HG02938 (cell line): ENCODE measurements at regions not wholly inside any gene's neighbourhood (a gene's known extent, or its start where the extent isn't known, plus 50 kb on each side); places are given as distances from the start of the nearest gene placed in this dataset.
"Not testable (repeated sequence)": the region's sequence is repeated elsewhere in the genome, so short reads cannot be mapped to it uniquely, and the experiment has no call there.

Experiments used
- ATAC-seq: cut with Tn5 transposase; IDR thresholded peaks from one replicate; pipeline ENCODE4 v1.9.1; 2021; ENCODE audit warnings: mild to moderate bottlenecking, moderate library complexity; ENCODE audit not compliant: unreplicated experiment

DNA sequence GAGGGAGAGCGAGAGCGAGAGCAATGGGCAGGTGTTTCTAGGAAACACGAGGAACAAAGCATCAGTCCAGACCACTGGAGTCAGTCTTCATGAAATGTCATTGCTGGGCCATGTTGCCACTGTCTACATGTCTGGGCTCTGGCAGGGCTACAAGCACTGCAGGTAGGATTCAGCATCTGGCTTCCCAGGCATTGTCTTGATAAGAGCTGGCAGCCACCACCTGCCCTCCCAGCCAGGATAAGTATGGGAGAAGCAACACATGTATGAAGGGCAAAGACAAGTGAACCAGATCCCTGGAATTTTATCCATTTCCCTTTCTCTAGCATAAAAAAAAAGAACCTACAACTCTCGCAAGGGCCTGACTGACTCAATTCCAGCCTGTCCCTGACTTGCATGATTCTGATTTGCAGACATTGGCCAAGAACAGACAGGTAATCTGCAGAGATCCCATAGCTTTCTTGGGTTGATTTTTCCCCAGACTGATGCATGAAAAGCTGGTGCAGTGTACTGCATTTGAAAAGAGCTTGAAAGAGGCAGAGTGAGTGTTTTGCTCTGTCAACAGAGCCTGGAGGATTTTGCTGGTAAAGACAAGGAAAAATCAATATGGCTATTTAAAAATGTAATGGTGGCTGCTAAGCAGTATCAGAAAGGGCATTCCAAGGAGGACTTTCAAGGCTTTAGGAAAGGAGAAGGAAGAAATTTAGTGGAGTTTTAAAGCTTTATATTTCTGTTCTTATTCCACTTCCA is 157.2 kb upstream of the MYRIP start:
- ATAC-seq: no peak

DNA sequence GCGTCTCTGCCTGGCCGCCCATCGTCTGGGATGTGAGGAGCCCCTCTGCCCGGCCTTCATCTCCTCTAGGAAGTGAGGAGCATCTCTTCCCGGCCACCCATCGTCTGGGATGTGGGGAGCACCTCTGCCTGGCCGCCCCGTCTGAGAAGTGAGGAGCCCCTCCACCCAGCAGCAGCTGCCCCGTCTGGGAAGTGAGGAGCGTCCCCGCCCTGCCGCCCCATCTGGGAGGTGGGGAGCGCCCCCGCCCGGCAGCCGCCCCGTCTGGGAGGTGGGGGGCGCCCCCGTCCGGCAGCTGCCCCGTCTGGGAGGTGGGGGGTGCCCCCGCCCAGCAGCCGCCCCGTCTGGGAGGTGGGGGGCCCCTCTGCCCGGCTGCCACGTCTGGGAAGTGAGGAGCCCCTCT is 153.7 kb upstream of the MYRIP start:
- not testable (repeated sequence) for ATAC-seq

DNA sequence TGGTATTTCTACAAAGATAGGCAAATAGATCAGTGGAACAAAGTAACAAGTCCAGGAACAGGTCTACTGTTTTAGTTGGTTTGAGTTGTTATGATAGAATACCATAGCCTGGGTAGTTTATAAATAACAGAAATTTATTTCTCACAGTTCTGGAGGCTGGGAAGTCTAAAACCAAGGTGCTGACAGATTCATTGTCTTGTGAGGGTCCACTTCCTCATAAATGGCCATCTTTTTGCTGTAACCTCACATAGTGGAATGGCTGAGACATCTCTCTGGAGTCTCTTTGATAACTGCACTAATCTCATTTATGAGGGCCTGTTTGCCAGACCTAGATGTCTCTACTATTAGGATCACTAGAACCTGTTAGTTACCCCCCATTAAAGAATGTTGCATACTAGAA is 152.3 kb upstream of the MYRIP start:
- no peak for ATAC-seq

DNA sequence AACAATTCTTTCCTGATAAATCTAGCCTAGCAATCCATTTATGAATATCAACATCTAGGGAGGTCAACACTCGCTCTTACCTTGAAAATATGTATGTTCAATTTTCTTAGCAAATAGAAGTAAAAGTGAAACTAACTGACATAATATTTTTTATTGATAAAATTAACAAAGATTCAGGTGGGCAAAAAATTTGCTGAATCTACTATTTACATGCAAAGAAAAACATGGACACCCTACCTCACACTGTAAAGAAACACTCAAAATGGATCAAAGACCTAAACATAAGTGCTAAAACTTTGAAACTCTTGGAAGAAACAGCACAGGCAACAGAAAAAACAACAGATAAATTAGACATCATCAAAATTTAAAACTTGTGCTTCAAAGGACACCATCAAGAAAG is 151.6 kb upstream of the MYRIP start:
- ATAC-seq: no peak

DNA sequence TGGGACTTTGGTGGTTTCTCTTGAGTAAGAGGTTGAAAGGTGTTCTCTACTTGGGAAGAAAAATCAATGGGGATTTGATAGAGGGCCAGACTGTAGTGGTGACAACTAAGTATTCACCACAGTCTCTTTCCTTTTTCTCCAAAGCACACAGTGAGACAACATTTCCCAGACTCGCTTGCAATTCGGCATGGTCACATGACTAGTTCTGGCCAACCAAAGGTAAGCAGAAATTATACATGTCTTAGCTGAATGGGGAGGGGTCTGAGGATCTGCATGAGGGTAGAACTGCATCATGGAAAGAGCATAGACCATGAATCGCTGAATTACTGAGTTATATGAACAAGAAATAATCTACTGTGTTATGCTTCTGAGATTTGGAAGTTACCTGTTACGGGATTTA is 144.5 kb upstream of the MYRIP start:
- ATAC-seq: no peak

DNA sequence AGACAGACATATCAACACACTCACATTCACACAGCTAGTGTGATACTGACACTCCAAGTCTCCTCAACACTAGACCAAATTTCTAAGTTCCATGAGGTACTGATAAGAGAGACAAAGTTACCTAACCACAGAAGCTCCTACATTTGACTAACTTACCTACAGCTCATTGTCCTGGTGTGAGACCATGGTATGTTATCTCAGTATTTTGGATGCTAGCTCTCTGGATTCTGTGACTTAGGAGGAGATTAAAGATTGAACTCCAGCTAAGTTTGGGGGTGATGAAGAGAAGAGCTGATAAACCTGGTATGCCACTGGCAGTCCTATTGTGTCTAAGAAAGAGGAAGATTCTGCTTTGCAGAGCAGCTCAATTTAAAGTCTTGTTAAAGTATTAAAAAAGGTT is 144.0 kb upstream of the MYRIP start:
- ATAC-seq: no peak

DNA sequence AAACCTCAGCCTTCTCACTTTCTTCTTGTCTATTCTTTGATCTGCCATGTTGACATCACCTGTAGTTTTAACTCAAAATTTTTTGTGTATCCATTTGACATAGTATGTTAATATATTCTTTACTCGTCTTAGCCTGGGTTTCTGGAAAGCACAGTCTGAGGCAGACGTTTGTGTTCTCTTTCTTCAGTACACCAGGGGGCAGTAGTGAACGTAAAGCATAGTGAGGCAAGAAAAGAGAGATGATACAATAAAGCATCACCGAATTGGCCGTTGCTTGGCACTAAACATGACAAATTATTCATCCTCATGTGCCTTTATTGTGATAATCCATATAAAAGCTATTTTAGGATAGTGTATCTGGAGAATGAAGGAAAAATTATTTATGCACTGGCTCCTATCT is 141.0 kb upstream of the MYRIP start:
- ATAC-seq: no peak

DNA sequence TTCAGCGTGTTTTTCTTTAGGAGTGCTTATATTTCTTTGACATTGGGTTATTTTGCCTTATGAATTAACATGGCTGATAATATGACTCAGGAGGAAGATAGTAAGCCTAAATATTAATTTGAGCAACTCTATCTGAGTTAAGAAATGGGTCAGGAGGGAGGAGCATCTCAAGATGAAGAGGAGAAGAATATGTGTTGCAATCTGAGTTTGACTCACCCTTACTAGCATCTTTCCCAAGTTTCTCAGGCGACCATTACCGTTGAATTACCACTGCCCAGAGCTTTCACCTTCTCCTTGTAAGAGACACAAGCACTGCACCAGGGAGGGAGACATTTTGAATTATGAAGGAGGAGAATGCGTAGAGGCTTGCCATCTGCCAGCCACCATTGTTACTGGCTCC is 138.3 kb upstream of the MYRIP start:
- no peak for ATAC-seq

DNA sequence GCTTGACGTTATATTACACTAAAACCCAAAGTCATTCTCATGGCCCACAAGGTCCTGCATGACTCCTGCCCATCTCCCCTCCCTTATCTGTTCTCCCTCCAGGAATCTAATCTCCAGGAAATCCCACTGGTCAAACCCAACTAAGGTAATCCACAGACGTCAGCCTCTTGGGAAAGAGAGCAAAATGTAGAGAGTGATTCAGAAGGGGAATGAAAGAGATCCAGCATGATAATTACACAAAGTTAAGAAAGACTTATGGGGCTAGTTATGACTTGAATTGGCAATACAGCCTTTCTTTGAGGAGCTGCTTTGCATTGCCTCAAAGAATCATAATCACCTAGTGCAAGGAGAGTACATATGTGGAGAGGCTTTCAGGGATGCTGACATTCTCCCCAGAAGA is 137.8 kb upstream of the MYRIP start:
- no peak for ATAC-seq

DNA sequence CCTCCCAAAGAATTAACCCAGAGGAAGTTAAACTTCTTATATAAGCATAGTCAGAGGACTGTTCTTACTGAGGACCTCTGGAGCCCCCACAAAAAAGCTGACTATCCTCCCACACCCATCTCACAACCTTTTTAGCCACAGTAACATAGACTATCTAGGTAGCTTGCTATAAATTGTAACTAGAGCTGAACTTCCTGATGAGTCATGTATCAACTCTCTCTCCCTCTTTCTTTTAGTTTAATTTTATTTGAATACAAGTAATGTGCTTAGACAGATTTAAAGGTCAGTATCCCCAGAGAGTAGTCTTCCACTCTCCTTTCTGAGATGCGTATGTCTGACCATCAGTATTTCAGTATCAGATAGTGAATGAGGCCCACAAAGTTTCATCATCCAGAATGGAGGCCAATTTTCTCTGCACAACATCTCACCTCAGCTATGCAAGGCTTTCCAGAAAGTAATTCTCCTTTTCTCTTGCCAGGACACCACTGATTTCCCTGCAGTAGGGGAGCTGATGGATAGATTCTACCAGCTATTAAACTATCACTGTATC is 104.0 kb upstream of the MYRIP start:
- no peak for ATAC-seq

DNA sequence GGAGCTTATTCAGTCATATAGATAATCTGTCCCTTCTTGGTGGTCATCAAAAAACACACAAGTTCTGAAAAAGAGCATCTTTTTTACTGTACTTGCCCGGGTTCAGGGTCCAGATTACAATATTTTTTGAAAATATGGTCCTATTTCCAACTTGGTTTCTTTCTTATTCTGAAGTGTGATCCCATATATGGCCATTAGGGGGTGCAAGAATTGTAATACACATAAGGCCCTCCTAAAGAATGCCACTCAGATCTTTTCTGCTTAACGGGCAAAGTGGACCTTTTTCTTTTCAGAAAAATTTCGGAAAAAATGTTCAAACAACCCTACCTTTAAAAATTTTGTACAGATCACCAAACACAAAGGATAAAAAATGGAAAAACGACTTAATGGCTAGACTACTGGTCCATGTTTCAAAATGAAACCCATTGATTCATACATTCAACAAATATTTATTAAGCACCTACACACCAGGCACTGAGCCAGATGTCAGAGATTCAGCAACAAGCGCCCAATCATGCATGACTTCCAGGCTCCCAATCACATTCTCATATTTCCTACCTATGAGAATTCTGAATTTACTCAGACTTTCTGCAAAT is 102.0 kb upstream of the MYRIP start:
- ATAC-seq: no peak

DNA sequence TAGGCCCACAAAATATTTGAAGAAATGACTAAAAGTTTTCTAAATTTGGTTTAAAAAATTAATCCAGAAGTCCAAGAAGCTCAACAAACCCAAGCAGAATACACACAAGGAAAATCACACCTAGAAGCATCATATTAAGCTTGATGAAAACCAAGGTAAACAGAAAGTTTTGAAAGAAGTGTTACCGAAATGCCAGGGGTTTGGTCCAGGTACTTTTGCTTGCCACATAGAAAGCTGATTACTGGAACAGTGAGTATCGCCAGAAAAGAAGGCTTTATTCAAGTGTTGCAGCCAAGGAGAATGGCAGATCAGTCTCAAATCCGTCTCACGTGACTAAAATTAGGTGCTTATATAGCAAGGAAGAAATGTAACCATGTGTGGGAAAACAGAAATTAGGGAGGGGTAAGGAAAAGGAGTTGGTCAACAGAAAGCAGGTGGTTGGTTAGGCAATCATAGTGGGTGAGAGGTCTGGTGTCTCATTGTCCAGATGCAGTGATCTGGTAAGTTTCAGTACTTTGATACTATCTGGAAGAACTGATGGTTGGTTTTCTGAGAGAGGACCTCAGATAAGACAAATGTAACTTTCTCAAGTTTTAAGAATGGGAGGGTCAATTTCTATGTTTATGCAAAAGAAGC is 96.9 kb upstream of the MYRIP start:
- ATAC-seq: no peak

DNA sequence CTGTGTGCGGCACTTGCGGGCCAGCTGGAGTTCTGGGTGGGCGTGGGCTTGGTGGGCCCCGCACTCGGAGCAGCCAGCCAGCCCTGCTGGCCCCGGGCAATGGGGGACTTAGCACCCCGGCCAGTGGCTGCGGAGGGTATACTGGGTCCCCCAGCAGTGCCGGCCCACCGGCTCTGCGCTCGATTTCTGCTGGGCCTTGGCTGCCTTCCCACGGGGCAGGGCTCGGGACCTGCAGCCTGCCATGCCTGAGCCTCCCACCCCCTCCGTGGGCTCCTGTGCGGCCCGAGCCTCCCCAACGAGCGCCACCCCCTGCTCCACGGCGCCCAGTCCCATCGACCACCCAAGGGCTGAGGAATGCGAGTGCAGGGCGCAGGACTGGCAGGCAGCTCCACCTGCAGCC is 96.1 kb upstream of the MYRIP start:
- ATAC-seq: not testable (repeated sequence)

DNA sequence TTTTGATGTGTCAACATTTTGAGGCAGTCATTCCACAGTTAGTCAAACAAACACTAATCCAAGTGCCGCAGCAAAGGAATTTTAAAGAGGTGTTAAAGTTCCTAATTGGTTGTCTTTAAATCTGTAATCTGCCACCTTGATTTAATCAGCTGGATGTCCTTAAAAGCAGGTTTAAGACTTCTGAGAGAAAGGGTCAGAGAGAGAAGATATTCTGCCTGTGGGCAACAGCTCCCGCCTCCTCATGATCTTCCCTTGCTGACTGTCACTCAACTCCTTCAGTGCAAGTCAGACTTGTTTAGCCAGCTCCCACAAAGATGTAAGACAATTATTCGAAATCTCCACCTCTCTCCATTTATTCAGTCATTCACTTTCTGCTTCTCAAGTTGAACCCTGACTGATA is 92.6 kb upstream of the MYRIP start:
- ATAC-seq: no peak

DNA sequence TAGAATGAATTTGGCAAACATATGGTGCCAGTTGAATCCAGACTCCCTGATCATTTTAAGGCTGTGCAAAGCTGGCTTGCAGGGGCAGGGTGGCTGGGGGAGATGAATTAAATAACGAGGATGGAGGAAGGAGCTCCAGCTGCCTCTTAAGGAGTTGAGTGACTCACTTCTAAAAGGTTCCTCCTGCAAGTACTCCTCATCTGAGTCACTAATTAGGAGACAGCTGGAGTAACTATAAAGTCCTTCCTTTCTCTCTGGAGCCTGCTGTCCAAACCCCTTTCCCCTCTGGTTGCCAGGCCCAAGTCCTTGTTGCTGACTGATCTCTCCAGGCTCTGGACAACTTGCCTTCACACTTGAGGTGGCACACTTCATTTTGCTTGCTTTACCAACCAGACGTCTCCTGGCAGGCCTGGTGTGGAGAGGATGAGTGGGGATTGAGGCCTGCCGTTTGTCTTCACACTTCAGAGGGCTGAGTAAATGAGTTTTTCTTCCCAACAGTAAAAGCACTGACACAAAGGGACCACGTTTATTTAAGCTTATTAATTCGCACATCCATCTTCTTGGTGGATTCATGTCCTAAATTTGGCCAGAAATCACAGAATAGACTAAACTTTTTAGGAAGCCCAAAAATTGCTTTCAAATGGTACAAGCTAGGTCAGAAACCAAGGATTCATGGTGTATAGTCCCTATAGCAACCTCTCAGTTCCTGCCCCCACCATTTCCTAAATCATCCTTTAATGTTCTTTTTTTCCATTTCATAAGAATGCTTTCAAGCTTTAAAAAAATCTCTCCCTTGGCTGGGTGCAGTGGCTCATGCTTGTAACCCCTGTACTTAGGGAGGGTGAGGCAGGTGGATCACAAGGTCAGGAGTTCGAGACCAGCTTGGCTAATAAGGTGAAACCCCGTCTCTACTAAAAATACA is 90.5 kb upstream of the MYRIP start:
- no peak for ATAC-seq

DNA sequence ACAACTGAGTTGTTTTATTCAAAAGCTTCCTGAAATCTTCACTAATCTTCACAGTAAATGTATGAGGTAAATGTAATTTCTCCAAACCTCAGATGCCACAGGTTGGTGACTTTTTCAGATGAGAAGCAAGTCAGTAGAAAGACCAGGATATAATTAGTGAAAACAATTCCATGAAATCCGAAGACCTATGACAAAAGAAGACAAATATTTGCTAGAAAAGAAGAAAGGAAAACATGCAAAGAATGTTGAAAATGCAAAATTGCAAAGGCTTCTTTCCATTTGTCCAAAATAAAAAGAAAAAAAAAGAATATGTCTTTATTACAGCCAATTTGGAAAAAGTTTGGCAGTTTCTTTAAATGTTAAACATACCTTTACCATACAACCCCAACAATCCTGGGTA is 88.3 kb upstream of the MYRIP start:
- ATAC-seq: no peak

DNA sequence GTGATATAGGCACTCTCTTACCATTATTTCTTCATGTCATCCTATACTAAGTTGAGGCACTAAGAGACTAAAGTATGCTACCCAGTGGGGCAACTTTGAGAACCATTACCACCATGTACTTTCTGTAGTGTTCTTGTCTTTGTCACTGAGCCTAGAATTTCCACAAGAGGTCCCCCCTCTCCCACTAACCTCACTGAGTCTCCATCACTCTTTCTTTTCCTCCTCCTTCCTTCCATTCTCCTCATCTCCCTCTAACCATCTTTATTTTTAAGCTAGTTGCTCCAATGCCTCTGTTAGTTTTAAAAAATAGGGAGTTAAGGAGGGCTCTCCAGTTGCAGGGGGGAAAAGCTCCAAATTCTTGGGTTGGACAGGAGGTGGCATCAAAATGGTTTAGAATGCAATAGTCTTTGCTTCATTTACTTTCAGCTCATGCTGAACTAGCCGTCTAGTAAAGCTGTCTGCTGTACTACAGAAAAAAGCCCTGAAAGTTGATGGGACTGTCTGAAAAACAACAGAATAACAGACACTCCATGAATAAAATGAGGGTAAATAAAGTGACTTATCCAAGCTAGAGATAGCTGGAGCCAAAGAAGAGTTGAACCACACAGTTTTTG is 85.1 kb upstream of the MYRIP start:
- ATAC-seq: no peak

DNA sequence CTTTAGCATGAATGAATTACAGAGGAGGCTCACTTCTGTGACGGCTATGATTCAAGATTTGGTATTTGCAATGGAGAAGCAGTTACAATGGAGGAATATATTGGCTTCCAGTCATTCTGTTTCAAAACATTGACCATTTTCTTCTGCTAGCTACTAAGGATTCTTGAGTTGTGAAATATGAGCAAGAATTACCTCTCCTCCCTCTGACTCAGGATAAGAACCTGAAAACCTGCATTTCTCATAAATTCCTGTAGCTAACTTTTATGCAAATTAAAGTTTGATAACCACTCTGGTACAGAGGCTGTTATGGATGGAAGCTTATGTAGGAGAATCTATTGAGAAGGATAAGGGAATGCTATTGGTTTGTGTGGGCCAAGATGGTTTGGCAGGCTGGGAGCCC is 84.1 kb upstream of the MYRIP start:
- ATAC-seq: no peak

DNA sequence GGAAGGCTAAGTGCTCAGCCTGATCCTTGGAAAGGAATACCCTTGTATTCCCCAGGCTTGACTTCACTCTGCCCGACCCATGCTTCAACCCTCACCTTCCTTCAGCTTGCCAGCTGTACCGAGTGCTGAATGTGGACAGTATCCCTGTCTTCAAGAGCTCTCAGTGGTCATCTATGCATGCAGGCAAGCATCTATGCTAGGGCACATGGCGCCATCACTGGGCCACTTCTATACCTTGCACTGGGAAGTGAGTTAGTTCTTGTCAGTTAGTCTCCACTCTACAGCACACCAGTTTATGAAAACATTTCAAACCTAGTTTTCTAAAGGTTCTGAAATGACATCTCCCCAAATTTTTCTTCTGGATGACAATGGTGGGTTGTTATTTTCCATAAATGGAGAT is 82.0 kb upstream of the MYRIP start:
- ATAC-seq: no peak

DNA sequence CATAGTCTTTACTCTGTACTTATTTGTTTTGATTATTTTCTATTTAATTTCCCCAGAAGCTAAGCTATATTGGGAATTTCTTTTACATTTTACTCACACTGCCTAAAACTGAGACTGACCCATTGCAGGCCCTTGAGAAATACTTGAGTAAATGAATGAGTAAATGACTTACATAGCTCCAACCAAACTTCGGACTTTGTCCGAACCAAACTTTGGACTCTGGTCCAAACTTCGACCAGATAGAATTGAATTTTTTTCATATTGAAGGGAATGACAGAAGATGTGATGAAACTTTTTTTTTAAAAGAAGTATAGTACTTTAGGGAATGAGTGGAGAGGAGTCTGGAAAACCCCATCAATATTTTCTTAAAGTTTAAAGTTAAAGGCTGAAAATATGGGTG is 75.6 kb upstream of the MYRIP start:
- no peak for ATAC-seq

DNA sequence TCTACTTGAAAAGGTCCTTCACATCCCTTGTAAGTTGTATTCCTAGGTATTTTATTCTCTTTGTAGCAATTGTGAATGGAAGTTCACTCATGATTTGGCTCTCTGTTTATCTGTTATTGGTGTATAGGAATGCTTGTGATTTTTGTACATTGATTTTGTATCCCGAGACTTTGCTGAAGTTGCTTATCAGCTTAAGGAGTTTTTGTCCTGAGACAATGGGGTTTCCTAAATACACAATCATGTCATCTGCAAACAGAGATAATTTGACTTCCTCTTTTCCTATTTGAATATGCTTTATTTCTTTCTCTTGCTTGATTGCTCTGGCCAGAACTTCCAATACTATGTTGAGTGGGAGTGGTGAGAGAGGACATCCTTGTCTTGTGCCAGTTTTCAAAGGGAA is 69.8 kb upstream of the MYRIP start:
- ATAC-seq: not testable (repeated sequence)
